ENCODE measurements at regions not wholly inside any gene's neighbourhood (a gene's known extent, or its start where the extent isn't known, plus 50 kb on each side); places are given as distances from the start of the nearest gene placed in this dataset.

GRCh38 chr2:106581328-106581727 is 94.2 kb downstream of the CD8B2 start:
- H3K27me3 ChIP-seq (ENCODE audit: insufficient read depth, low read length, poor library complexity, severe bottlenecking), result no peaks in the 10 kb centered on the region
- no peaks in the 10 kb centered on the region for H3K79me2 ChIP-seq (ENCODE audit: insufficient read depth, low read length)
- H3K9ac ChIP-seq (ENCODE audit: low read depth, low read length, poor library complexity, severe bottlenecking), result no peak overlapping the region
- H4K20me1 ChIP-seq (ENCODE audit: insufficient read depth, low read length, poor library complexity, severe bottlenecking), result no peaks in the 10 kb centered on the region
- H3K36me3 ChIP-seq (ENCODE audit: insufficient read depth, low read length), result no peaks in the 10 kb centered on the region
- H2AFZ ChIP-seq (ENCODE audit: low read length), result 0 out of 2 replicates have a peak overlapping the region, but pooled peaks have one; percentile 89
- peak overlapping the region; percentile 98 for H3K4me2 ChIP-seq (ENCODE audit: low read depth, low read length, poor library complexity, severe bottlenecking)
- H3F3A ChIP-seq (ENCODE audit: low read depth), result no peaks in the 10 kb centered on the region
- no peaks in the 10 kb centered on the region for H3K9me3 ChIP-seq (ENCODE audit: insufficient read depth, low read depth, low read length)
- H3K9me2 ChIP-seq (replicated peaks; ENCODE audit: low read depth, low read length), result no peaks in the 10 kb centered on the region
- no peak overlapping the region for H3K4me3 ChIP-seq (ENCODE audit: low read length, poor library complexity, severe bottlenecking)
- TF ChIP-seq CTCF (conservative IDR thresholded peaks at IDR 0.05; ENCODE audit: low read length), result no peak
- no peak for TF ChIP-seq EZH2phosphoT487 (IDR thresholded peaks at IDR 0.05; ENCODE audit: borderline replicate concordance)
- H3K4me1 ChIP-seq (ENCODE audit: insufficient read depth, low read length, poor library complexity, severe bottlenecking), result peaks cover 7% of the 10 kb centered on the region

DNA sequence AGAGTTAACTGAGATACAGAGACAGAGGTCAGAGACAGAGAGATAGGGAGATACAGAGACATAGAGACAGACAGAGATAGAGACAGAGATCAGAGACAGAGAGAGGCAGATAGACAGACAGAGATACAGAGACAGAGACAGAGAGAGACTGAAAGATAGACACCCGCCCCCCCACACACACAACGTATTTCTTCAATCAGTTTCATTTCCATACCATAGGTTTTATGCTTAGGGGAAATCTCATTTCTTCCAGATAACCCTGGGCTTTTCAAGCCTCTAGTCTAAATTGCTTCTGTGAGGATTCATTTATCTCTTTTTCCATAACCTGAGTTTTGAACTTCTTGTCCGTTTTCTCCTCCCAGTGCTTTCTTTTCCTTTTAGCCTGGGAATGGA is 94.6 kb downstream of the CD8B2 start:
- H3K27me3 ChIP-seq (ENCODE audit: insufficient read depth, low read length, poor library complexity, severe bottlenecking), result no peaks in the 10 kb centered on the region
- peak overlapping the region; percentile 89 for H2AFZ ChIP-seq (ENCODE audit: low read length)
- no peak for TF ChIP-seq EZH2phosphoT487 (IDR thresholded peaks at IDR 0.05; ENCODE audit: borderline replicate concordance)
- no peak for TF ChIP-seq CTCF (conservative IDR thresholded peaks at IDR 0.05; ENCODE audit: low read length)
- no peak overlapping the region for H3K9ac ChIP-seq (ENCODE audit: low read depth, low read length, poor library complexity, severe bottlenecking)
- H3K79me2 ChIP-seq (ENCODE audit: insufficient read depth, low read length), result no peaks in the 10 kb centered on the region
- peak overlapping the region; percentile 75 for H3K4me3 ChIP-seq (ENCODE audit: low read length, poor library complexity, severe bottlenecking)
- no peaks in the 10 kb centered on the region for H3K36me3 ChIP-seq (ENCODE audit: insufficient read depth, low read length)
- no peaks in the 10 kb centered on the region for H4K20me1 ChIP-seq (ENCODE audit: insufficient read depth, low read length, poor library complexity, severe bottlenecking)
- H3K4me2 ChIP-seq (ENCODE audit: low read depth, low read length, poor library complexity, severe bottlenecking), result peak overlapping the region; percentile 98
- no peaks in the 10 kb centered on the region for H3F3A ChIP-seq (ENCODE audit: low read depth)
- peaks cover 7% of the 10 kb centered on the region for H3K4me1 ChIP-seq (ENCODE audit: insufficient read depth, low read length, poor library complexity, severe bottlenecking)
- H3K9me2 ChIP-seq (replicated peaks; ENCODE audit: low read depth, low read length), result no peaks in the 10 kb centered on the region
- H3K9me3 ChIP-seq (ENCODE audit: insufficient read depth, low read depth, low read length), result no peaks in the 10 kb centered on the region

DNA sequence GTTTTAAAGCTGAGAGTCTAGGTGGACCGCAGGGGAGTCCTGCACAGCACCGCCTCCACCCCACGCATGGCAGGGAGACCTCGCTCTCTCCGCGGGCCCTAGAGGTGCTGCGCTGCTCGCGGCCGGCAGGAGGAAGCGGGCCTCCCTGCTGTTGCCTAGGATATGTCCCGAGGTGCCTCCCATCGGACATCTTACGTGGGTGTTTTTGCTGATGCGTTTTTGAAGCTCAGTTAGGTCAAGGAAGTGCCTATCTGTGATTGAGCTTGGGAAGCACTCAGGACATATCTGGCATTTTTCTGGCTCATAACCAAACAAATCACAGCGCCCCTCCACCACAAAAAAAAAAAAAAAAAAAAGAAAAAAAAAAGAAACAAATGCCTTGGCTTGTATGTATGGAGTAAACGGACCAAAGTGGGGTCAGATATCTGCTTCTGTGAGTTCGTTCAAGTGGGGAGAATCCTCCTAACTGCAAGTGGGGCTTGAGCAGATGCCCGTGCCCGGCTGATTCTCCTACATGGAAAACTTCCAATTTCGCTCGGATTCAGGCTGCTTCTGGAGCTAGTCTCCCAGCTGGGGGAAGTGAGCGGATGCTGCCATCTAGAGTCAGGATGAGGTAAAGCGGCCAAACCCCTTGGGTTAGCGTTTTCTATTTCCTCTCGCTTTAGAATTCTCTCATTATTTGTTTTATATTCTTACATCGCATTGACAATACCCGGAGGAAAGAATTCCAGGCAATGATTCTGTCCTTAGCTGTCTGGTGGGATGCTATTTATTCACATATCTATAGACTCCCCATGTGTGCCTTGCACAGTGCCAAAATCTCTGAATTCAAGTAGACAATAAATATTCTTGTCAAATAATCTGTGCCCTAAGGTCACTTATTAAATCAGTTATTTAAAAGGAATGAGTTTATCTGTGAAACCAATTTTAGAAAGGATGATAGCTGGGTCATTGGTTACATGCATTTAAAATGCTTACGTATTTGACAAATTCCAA is 95.3 kb downstream of the CD8B2 start:
- no peaks in the 10 kb centered on the region for H3F3A ChIP-seq (ENCODE audit: low read depth)
- H3K4me2 ChIP-seq (ENCODE audit: low read depth, low read length, poor library complexity, severe bottlenecking), result peak overlapping the region; percentile 98
- no peaks in the 10 kb centered on the region for H4K20me1 ChIP-seq (ENCODE audit: insufficient read depth, low read length, poor library complexity, severe bottlenecking)
- no peaks in the 10 kb centered on the region for H3K27me3 ChIP-seq (ENCODE audit: insufficient read depth, low read length, poor library complexity, severe bottlenecking)
- H3K9me2 ChIP-seq (replicated peaks; ENCODE audit: low read depth, low read length), result no peaks in the 10 kb centered on the region
- H3K9ac ChIP-seq (ENCODE audit: low read depth, low read length, poor library complexity, severe bottlenecking), result no peak overlapping the region
- H3K36me3 ChIP-seq (ENCODE audit: insufficient read depth, low read length), result no peaks in the 10 kb centered on the region
- H3K9me3 ChIP-seq (ENCODE audit: insufficient read depth, low read depth, low read length), result no peaks in the 10 kb centered on the region
- H3K4me1 ChIP-seq (ENCODE audit: insufficient read depth, low read length, poor library complexity, severe bottlenecking), result peaks cover 7% of the 10 kb centered on the region
- H2AFZ ChIP-seq (ENCODE audit: low read length), result peak overlapping the region; percentile 89
- H3K79me2 ChIP-seq (ENCODE audit: insufficient read depth, low read length), result no peaks in the 10 kb centered on the region
- TF ChIP-seq EZH2phosphoT487 (IDR thresholded peaks at IDR 0.05; ENCODE audit: borderline replicate concordance) (no peak), CTCF (conservative IDR thresholded peaks at IDR 0.05; ENCODE audit: low read length) (peak; percentile 86)
- H3K4me3 ChIP-seq (ENCODE audit: low read length, poor library complexity, severe bottlenecking), result peak overlapping the region; percentile 75

All from Loucy (cell line).